ENCODE measurements at regions not wholly inside any gene's neighbourhood (a gene's known extent, or its start where the extent isn't known, plus 50 kb on each side); places are given as distances from the start of the nearest gene placed in this dataset.

GRCh38 chr6:120141601-120142000 is 792.0 kb upstream of the MAN1A1 start:
- TF ChIP-seq, protein P1, sequence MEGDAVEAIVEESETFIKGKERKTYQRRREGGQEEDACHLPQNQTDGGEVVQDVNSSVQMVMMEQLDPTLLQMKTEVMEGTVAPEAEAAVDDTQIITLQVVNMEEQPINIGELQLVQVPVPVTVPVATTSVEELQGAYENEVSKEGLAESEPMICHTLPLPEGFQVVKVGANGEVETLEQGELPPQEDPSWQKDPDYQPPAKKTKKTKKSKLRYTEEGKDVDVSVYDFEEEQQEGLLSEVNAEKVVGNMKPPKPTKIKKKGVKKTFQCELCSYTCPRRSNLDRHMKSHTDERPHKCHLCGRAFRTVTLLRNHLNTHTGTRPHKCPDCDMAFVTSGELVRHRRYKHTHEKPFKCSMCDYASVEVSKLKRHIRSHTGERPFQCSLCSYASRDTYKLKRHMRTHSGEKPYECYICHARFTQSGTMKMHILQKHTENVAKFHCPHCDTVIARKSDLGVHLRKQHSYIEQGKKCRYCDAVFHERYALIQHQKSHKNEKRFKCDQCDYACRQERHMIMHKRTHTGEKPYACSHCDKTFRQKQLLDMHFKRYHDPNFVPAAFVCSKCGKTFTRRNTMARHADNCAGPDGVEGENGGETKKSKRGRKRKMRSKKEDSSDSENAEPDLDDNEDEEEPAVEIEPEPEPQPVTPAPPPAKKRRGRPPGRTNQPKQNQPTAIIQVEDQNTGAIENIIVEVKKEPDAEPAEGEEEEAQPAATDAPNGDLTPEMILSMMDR (conservative IDR thresholded peaks at IDR 0.05): no peak
- TF ChIP-seq ZFX (IDR thresholded peaks at IDR 0.05): no peak
- H3K27ac ChIP-seq: no peak overlapping the region

GRCh38 chr6:120137492-120137891 is 787.9 kb upstream of the MAN1A1 start:
- H3K27ac ChIP-seq: no peak overlapping the region
- TF ChIP-seq ZFX (IDR thresholded peaks at IDR 0.05): no peak
- TF ChIP-seq, protein P1 (conservative IDR thresholded peaks at IDR 0.05): no peak

DNA sequence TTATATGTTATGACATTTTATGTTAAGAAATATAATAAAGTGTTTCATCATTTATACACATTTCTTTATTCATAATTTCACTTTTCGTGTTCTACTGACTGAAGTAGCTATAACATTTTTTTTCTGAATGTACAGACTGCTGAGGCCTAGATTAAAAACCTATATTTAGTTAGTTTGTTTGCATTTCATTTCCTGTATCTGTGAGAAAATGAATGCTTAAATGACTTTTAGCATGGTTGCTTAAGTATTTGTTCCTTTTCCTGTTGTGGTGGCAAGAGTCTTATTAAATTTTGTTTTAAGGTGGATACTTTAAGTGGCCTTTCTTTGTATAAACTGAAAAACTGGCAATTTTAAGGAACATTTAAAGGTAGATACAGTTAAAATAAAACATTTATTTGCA is 779.7 kb upstream of the MAN1A1 start:
- no peak overlapping the region for H3K27ac ChIP-seq
- TF ChIP-seq, protein P1 (conservative IDR thresholded peaks at IDR 0.05): no peak
- TF ChIP-seq ZFX (IDR thresholded peaks at IDR 0.05): no peak

- H3K27ac ChIP-seq: no peak overlapping the region
- TF ChIP-seq ZFX (IDR thresholded peaks at IDR 0.05): no peak
- TF ChIP-seq, protein P1 (conservative IDR thresholded peaks at IDR 0.05): no peak
Measured at GRCh38 chr6:120122401-120122800, 772.8 kb upstream of the MAN1A1 start.

DNA sequence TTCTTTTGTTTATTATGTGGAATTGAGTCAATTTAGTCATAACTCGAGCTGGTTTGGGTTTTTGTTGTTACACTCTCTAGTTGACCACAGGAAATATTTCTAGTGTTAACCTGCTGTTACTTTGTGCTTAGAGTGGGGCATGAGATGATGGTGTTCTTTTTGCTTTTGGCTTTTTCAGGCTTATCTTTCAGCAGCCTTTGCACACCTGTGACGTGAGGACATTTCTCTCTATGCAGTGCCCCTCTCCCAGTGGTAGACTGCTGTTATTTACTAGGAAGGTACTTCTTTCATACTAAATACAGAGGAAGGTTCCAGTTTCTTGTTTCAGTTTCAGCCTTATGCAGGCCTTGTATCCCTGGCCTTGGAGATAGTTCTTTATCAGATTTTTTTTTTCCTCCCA is 766.8 kb upstream of the MAN1A1 start:
- TF ChIP-seq, protein P1 (conservative IDR thresholded peaks at IDR 0.05): no peak
- TF ChIP-seq ZFX (IDR thresholded peaks at IDR 0.05): no peak
- H3K27ac ChIP-seq: no peak overlapping the region

DNA sequence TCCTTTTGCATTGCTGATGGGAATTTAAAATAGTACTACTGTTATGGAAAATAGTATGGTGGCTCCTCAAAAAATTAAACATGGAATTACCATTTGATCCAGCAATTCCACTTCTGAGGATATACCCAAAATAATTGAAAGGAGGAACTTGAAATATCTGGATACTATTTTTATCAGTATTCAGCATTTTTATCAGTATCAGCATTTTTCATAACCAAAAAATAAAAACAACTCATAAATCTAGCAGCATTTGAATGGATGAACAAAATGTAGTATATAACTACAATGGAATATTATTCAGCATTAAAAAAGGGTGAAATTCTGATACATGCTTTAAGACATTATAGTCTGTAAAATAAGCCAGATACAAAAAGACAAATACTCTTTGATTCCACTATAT is 763.4 kb upstream of the MAN1A1 start:
- H3K27ac ChIP-seq: no peak overlapping the region

GRCh38 chr6:120111001-120111400 is 761.4 kb upstream of the MAN1A1 start:
- TF ChIP-seq, protein P1 (conservative IDR thresholded peaks at IDR 0.05): no peak
- no peak for TF ChIP-seq ZFX (IDR thresholded peaks at IDR 0.05)
- H3K27ac ChIP-seq: no peak overlapping the region

More for the DNA sequence above, 763.4 kb upstream of the MAN1A1 start:
- TF ChIP-seq ZFX (IDR thresholded peaks at IDR 0.05): no peak
- TF ChIP-seq, protein P1 (conservative IDR thresholded peaks at IDR 0.05): no peak

Data from C4-2B (cell line).